DND-41 (cell line): ENCODE measurements at regions not wholly inside any gene's neighbourhood (a gene's known extent, or its start where the extent isn't known, plus 50 kb on each side); places are given as distances from the start of the nearest gene placed in this dataset.

Source experiments
- EZH2 ChIP-seq: IDR thresholded peaks from 3 replicates; pipeline ENCODE4 v1.6.1; 2012; ENCODE audit warnings: borderline replicate concordance, low read depth, mild to moderate bottlenecking, moderate library complexity, low read length, inconsistent platforms; ENCODE audit not compliant: severe bottlenecking
- TF ChIP-seq, protein P1 (sequence below): IDR thresholded peaks from 2 replicates; pipeline ENCODE4 v1.5.1; 2012; ENCODE audit warnings: borderline replicate concordance, low read length, moderate library complexity, mild to moderate bottlenecking; ENCODE audit not compliant: poor library complexity, severe bottlenecking; ENCODE audit errors: extremely low read depth

DNA sequence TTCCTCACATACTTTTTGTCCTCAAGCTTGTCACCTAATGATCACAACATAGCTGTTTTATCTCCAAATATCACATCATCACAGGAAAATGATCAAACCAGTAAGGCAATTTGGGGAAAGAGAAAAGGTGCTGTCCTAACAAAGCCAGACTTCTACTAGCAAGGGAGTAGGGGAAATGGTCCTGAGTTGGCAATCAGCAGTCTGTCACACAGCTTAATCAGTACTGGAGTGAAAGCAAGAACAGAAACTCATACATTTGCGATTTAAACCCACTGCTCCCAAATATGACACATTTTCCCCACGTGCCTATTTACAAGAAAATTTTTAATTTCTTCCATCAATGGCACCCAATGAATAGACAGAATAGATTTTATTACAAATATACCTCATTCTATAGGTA, 546.8 kb upstream of the FMR1 start:
- TF ChIP-seq, protein P1, sequence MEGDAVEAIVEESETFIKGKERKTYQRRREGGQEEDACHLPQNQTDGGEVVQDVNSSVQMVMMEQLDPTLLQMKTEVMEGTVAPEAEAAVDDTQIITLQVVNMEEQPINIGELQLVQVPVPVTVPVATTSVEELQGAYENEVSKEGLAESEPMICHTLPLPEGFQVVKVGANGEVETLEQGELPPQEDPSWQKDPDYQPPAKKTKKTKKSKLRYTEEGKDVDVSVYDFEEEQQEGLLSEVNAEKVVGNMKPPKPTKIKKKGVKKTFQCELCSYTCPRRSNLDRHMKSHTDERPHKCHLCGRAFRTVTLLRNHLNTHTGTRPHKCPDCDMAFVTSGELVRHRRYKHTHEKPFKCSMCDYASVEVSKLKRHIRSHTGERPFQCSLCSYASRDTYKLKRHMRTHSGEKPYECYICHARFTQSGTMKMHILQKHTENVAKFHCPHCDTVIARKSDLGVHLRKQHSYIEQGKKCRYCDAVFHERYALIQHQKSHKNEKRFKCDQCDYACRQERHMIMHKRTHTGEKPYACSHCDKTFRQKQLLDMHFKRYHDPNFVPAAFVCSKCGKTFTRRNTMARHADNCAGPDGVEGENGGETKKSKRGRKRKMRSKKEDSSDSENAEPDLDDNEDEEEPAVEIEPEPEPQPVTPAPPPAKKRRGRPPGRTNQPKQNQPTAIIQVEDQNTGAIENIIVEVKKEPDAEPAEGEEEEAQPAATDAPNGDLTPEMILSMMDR, result no peak
- no peak for TF ChIP-seq EZH2
